ENCODE measurements at regions not wholly inside any gene's neighbourhood (a gene's known extent, or its start where the extent isn't known, plus 50 kb on each side); places are given as distances from the start of the nearest gene placed in this dataset.

DNA sequence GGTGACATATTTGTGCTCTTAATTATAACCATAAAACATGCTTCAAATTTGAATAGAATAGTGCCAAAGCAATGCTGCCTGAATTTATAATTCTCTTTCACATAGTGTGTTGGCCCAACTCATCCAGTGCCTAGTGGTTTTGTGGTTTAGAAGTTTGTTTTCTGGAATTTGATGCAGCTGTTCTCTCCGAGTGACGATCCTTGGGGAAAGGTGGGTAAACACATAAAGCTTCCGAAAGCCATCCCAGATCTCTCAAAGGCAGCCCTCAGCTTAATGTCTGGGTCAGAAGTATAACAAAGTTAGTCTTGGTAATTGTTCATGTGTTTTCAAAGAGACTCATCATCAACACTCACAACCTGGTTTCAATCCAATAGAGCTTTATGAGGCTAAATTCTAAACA, 235.6 kb upstream of the CDH2 start:
- Histone ChIP-seq H3K9me3 (replicated peaks) (no peaks in the 10 kb centered on the region), H3K4me1 (peaks cover 4% of the 10 kb centered on the region), H3K4me3 (no peak overlapping the region), H3K36me3 (no peaks in the 10 kb centered on the region), H3K27me3 (ENCODE audit: low read depth) (no peaks in the 10 kb centered on the region), H3K27ac (replicated peaks) (no peak overlapping the region)
- TF ChIP-seq, protein P1, sequence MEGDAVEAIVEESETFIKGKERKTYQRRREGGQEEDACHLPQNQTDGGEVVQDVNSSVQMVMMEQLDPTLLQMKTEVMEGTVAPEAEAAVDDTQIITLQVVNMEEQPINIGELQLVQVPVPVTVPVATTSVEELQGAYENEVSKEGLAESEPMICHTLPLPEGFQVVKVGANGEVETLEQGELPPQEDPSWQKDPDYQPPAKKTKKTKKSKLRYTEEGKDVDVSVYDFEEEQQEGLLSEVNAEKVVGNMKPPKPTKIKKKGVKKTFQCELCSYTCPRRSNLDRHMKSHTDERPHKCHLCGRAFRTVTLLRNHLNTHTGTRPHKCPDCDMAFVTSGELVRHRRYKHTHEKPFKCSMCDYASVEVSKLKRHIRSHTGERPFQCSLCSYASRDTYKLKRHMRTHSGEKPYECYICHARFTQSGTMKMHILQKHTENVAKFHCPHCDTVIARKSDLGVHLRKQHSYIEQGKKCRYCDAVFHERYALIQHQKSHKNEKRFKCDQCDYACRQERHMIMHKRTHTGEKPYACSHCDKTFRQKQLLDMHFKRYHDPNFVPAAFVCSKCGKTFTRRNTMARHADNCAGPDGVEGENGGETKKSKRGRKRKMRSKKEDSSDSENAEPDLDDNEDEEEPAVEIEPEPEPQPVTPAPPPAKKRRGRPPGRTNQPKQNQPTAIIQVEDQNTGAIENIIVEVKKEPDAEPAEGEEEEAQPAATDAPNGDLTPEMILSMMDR (IDR thresholded peaks at IDR 0.05; ENCODE audit: borderline replicate concordance), result no peak
- intact Hi-C loops (cut with micrococcal nuclease), result no loop called here
- no peak for DNase-seq

DNA sequence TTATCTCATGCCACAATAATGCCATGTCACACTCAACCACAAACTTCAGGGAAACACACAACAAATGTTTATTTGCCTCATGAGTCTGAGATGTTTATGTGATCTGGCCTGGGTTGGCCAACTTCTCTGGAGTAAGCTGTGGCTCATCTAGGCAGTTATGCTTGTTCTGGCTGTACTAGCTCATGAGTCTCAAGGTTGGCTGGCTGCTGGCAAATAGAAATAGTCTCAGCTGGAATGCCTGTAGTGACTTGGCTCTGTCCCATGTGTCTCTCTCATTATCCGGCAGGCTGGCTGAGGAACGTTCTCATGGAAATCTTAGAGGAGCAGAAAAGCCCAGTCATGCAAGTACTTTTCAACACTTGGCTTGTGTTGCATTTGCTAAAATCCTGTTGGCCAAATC, 234.9 kb upstream of the CDH2 start:
- Histone ChIP-seq H3K27me3 (ENCODE audit: low read depth) (no peaks in the 10 kb centered on the region), H3K4me1 (peaks cover 4% of the 10 kb centered on the region), H3K36me3 (no peaks in the 10 kb centered on the region), H3K27ac (replicated peaks) (no peak overlapping the region), H3K4me3 (no peak overlapping the region), H3K9me3 (replicated peaks) (no peaks in the 10 kb centered on the region)
- TF ChIP-seq, protein P1 (IDR thresholded peaks at IDR 0.05; ENCODE audit: borderline replicate concordance), result no peak
- intact Hi-C loops (cut with micrococcal nuclease), result no loop called here
- peak; percentile 35 for DNase-seq

DNA sequence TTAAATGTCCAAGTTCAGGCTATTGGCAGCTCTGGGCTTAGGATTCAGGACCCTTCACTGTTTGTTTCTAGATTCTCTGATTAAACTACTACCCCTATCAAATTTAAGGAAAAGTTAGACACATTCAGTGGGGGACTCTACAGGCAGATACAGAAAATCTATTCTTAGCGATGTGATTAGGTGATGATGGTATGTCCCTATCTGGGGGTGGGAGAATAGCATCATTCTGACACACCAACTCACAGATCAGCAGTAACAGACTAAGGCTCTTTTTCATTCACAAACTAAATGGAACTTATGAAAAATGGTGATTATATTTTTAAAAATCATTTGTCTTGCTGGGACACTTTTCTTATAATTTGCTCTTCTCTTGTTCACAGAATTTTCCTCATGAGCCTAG, 232.9 kb upstream of the CDH2 start:
- Histone ChIP-seq H3K9me3 (replicated peaks) (no peaks in the 10 kb centered on the region), H3K36me3 (no peaks in the 10 kb centered on the region), H3K4me1 (peaks cover 4% of the 10 kb centered on the region), H3K27me3 (ENCODE audit: low read depth) (no peaks in the 10 kb centered on the region), H3K27ac (replicated peaks) (no peak overlapping the region), H3K4me3 (no peak overlapping the region)
- DNase-seq, result no peak
- TF ChIP-seq, protein P1 (IDR thresholded peaks at IDR 0.05; ENCODE audit: borderline replicate concordance), result no peak
- intact Hi-C loops (cut with micrococcal nuclease), result no loop called here

DNA sequence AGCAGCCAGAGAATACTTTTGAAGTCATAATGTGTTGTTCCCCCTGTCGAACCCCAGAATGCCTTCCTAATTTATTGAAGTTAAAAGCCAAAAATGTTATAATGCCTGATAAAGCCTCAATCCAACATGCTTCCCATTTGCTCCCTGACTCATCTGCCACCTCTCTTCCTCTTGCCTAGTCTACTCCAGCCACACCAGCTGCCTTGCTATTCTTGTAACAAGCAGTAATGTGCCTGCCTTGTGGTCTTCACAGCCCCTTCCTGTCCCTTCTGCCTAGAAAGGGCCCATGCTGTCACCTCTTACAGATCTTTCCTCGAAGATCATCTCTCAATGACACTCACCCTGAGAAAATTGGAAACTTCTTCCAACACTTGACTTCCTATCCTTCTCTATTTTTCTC, 231.6 kb upstream of the CDH2 start:
- Histone ChIP-seq H3K27me3 (ENCODE audit: low read depth) (no peaks in the 10 kb centered on the region), H3K36me3 (no peaks in the 10 kb centered on the region), H3K4me3 (no peak overlapping the region), H3K4me1 (peaks cover 4% of the 10 kb centered on the region), H3K27ac (replicated peaks) (no peak overlapping the region), H3K9me3 (replicated peaks) (no peaks in the 10 kb centered on the region)
- TF ChIP-seq, protein P1 (IDR thresholded peaks at IDR 0.05; ENCODE audit: borderline replicate concordance), result no peak
- intact Hi-C loops (cut with micrococcal nuclease), result no loop called here
- no peak for DNase-seq

DNA sequence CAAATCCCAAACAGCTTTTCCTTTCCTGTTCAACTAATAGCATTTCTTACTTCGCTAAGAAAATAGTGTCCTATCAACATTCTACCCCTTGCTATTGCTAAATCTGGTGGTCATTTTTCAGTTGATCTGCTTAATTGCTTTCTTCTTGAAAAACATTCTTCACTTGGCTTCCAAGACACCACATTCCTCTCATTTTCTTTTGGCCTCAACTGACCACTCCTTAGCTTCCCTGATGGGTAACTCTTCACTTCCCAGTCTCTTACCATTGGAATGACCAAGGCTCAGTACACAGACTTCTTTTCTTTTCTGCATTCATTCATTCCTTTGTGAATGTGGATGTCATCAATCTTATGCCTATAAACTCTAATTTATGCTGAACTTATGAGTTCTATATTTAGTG, 230.8 kb upstream of the CDH2 start:
- Histone ChIP-seq H3K9me3 (replicated peaks) (no peaks in the 10 kb centered on the region), H3K27me3 (ENCODE audit: low read depth) (no peaks in the 10 kb centered on the region), H3K4me3 (no peak overlapping the region), H3K27ac (replicated peaks) (no peak overlapping the region), H3K4me1 (peaks cover 4% of the 10 kb centered on the region), H3K36me3 (no peaks in the 10 kb centered on the region)
- intact Hi-C loops (cut with micrococcal nuclease), result no loop called here
- no peak for DNase-seq
- TF ChIP-seq, protein P1 (IDR thresholded peaks at IDR 0.05; ENCODE audit: borderline replicate concordance), result no peak

DNA sequence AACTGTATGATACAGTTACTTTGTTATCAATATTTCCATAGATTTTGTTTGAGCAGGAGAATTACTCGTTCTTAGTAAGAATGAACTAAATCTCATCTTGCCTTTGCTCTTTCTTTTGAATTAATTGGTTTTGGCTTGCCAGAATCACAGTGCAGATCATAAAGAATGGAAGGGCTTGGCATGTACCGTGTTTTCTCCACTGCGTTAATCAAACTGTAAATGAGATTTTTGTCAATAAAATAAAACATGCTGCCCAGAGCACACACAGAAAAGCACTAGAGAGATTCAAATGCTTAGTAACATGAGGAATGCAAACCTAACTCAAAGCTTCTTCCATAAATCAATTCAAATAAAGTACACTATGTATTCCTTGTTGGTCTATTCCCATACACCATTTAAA, 229.6 kb upstream of the CDH2 start:
- H3K9me3 ChIP-seq (replicated peaks), result no peaks in the 10 kb centered on the region
- H3K36me3 ChIP-seq, result no peaks in the 10 kb centered on the region
- intact Hi-C loops (cut with micrococcal nuclease), result no loop called here
- no peak for DNase-seq
- H3K27me3 ChIP-seq (ENCODE audit: low read depth), result no peaks in the 10 kb centered on the region
- peaks cover 3% of the 10 kb centered on the region for H3K4me1 ChIP-seq
- H3K27ac ChIP-seq (replicated peaks), result no peak overlapping the region
- TF ChIP-seq, protein P1 (IDR thresholded peaks at IDR 0.05; ENCODE audit: borderline replicate concordance), result no peak
- no peak overlapping the region for H3K4me3 ChIP-seq
